ENCODE measurements at regions not wholly inside any gene's neighbourhood (a gene's known extent, or its start where the extent isn't known, plus 50 kb on each side); places are given as distances from the start of the nearest gene placed in this dataset.

GRCh38 chr4:108303488-108304177 lies 134.9 kb upstream of the LEF1 start:
- H3K4me1 Mint-ChIP-seq (ENCODE audit: low read depth): peaks cover 21% of the 10 kb centered on the region
- H3K36me3 Mint-ChIP-seq (ENCODE audit: insufficient read depth): no peaks in the 10 kb centered on the region
- no peak for DNase-seq (ENCODE audit: low spot score, unreplicated experiment)
- no peak for TF ChIP-seq CTCF (IDR thresholded peaks at IDR 0.05; ENCODE audit: unreplicated experiment)
- peaks cover 3% of the 10 kb centered on the region for H3K9me3 Mint-ChIP-seq (ENCODE audit: low read depth)
- H3K27ac Mint-ChIP-seq: peak overlapping the region; percentile 51
- H3K4me3 Mint-ChIP-seq (ENCODE audit: low read depth): no peak overlapping the region
- peaks cover 4% of the 10 kb centered on the region for H3K27me3 Mint-ChIP-seq

GRCh38 chr4:108301545-108302251 lies 133.0 kb upstream of the LEF1 start:
- H3K27me3 Mint-ChIP-seq: peaks cover 4% of the 10 kb centered on the region
- TF ChIP-seq CTCF (IDR thresholded peaks at IDR 0.05; ENCODE audit: unreplicated experiment): no peak
- no peak overlapping the region for H3K27ac Mint-ChIP-seq

GRCh38 chr4:108297605-108298004 lies 128.9 kb upstream of the LEF1 start:
- Mint-ChIP-seq H3K27ac (no peak overlapping the region), H3K27me3 (peaks cover 5% of the 10 kb centered on the region), H3K4me1 (ENCODE audit: low read depth) (peaks cover 7% of the 10 kb centered on the region), H3K4me3 (ENCODE audit: low read depth) (no peak overlapping the region), H3K9me3 (ENCODE audit: low read depth) (peaks cover 3% of the 10 kb centered on the region), H3K36me3 (ENCODE audit: insufficient read depth) (no peaks in the 10 kb centered on the region)
- TF ChIP-seq CTCF (IDR thresholded peaks at IDR 0.05; ENCODE audit: unreplicated experiment): no peak
- DNase-seq (ENCODE audit: low spot score, unreplicated experiment): no peak

More at GRCh38 chr4:108301545-108302251, 133.0 kb upstream of the LEF1 start:
- Mint-ChIP-seq H3K4me1 (ENCODE audit: low read depth) (peaks cover 21% of the 10 kb centered on the region), H3K36me3 (ENCODE audit: insufficient read depth) (no peaks in the 10 kb centered on the region), H3K4me3 (ENCODE audit: low read depth) (no peak overlapping the region), H3K9me3 (ENCODE audit: low read depth) (peaks cover 3% of the 10 kb centered on the region)
- DNase-seq (ENCODE audit: low spot score, unreplicated experiment): no peak

- no peaks in the 10 kb centered on the region for H3K9me3 Mint-ChIP-seq (ENCODE audit: low read depth)
- H3K4me1 Mint-ChIP-seq (ENCODE audit: low read depth): no peaks in the 10 kb centered on the region
- H3K36me3 Mint-ChIP-seq (ENCODE audit: insufficient read depth): no peaks in the 10 kb centered on the region
- no peak overlapping the region for H3K27ac Mint-ChIP-seq
- TF ChIP-seq CTCF (IDR thresholded peaks at IDR 0.05; ENCODE audit: unreplicated experiment): no peak
- no peak overlapping the region for H3K4me3 Mint-ChIP-seq (ENCODE audit: low read depth)
- peaks cover 10% of the 10 kb centered on the region for H3K27me3 Mint-ChIP-seq
- no peak for DNase-seq (ENCODE audit: low spot score, unreplicated experiment)
Observed at GRCh38 chr4:108292229-108292628, 123.5 kb upstream of the LEF1 start.

GRCh38 chr4:108291137-108291536 lies 122.4 kb upstream of the LEF1 start:
- no peak for TF ChIP-seq CTCF (IDR thresholded peaks at IDR 0.05; ENCODE audit: unreplicated experiment)
- Mint-ChIP-seq H3K4me3 (ENCODE audit: low read depth) (no peak overlapping the region), H3K4me1 (ENCODE audit: low read depth) (no peaks in the 10 kb centered on the region), H3K27me3 (peaks cover 9% of the 10 kb centered on the region), H3K27ac (no peak overlapping the region), H3K36me3 (ENCODE audit: insufficient read depth) (no peaks in the 10 kb centered on the region), H3K9me3 (ENCODE audit: low read depth) (no peaks in the 10 kb centered on the region)
- no peak for DNase-seq (ENCODE audit: low spot score, unreplicated experiment)

Measured in progenitor cell of endocrine pancreas (in vitro differentiated cells).